NCI-H2196 (cell line): ENCODE measurements at regions not wholly inside any gene's neighbourhood (a gene's known extent, or its start where the extent isn't known, plus 50 kb on each side); places are given as distances from the start of the nearest gene placed in this dataset.
"Not testable (repeated sequence)": the region's sequence is repeated elsewhere in the genome, so short reads cannot be mapped to it uniquely, and the experiment has no call there.

ENCODE experiments used
- DNase-seq: peaks from one replicate; lab custom pipeline; 2025; ENCODE audit not compliant: unreplicated experiment; lab: John Stamatoyannopoulos, UW

GRCh38 chr10:64007157-64007556 is 486.0 kb downstream of the REEP3 start:
- DNase-seq = no peak

GRCh38 chr10:64010711-64011110 is 489.5 kb downstream of the REEP3 start:
- no peak for DNase-seq

- no peak for DNase-seq
Measured at GRCh38 chr10:64011912-64012714, 490.9 kb downstream of the REEP3 start.

- DNase-seq = no peak
Measured at GRCh38 chr10:64014281-64014680, 493.1 kb downstream of the REEP3 start.

GRCh38 chr10:64023926-64024470 is 502.8 kb downstream of the REEP3 start:
- no peak for DNase-seq

GRCh38 chr10:64033711-64034110 is 512.5 kb downstream of the REEP3 start:
- no peak for DNase-seq

GRCh38 chr10:64036321-64036930 is 515.2 kb downstream of the REEP3 start:
- DNase-seq = no peak

- DNase-seq = no peak
Measured at GRCh38 chr10:64037071-64037661, 516.0 kb downstream of the REEP3 start.

- DNase-seq = no peak
Measured at GRCh38 chr10:64038107-64038506, 516.9 kb downstream of the REEP3 start.

GRCh38 chr10:64039198-64039597 is 518.0 kb downstream of the REEP3 start:
- DNase-seq = no peak

- DNase-seq = no peak
Measured at GRCh38 chr10:64040781-64041180, 519.6 kb downstream of the REEP3 start.

- peak; percentile 41 for DNase-seq
Measured at GRCh38 chr10:64041185-64041988, 520.2 kb downstream of the REEP3 start.

GRCh38 chr10:64041989-64042490 is 520.8 kb downstream of the REEP3 start:
- no peak for DNase-seq

GRCh38 chr10:64044098-64044497 is 522.9 kb downstream of the REEP3 start:
- DNase-seq = no peak

GRCh38 chr10:64044957-64045632 is 523.9 kb downstream of the REEP3 start:
- DNase-seq = not testable (repeated sequence)

GRCh38 chr10:64054392-64054791 is 533.2 kb downstream of the REEP3 start:
- DNase-seq = no peak

GRCh38 chr10:64059884-64060283 is 538.7 kb downstream of the REEP3 start:
- DNase-seq = no peak

GRCh38 chr10:64060389-64060788 is 539.2 kb downstream of the REEP3 start:
- no peak for DNase-seq

GRCh38 chr10:64062793-64063192 is 541.6 kb downstream of the REEP3 start:
- no peak for DNase-seq

- no peak for DNase-seq
Measured at GRCh38 chr10:64067009-64067606, 545.9 kb downstream of the REEP3 start.
